Endothelial cell of umbilical vein (primary cell): ENCODE measurements at regions not wholly inside any gene's neighbourhood (a gene's known extent, or its start where the extent isn't known, plus 50 kb on each side); places are given as distances from the start of the nearest gene placed in this dataset.

Experiments
- BruUV-seq: library from RNA; stranded (reverse); fragments of 400-500 nt; replicated peaks from 2 replicates; lab custom pipeline; 2021; lab: Mats Ljungman, UMichigan
- CTCF ChIA-PET: fragments of 300-600, 350-600 bp; sonication (Branson Sonifier 250); formaldehyde crosslinking; loops from one replicate; lab custom pipeline; 2021; ENCODE audit warnings: antibody characterized with exemption, inconsistent platforms; lab: Charles Lee
- POLR2A ChIA-PET: fragments of 300-600, 350-600 bp; sonication (Branson Sonifier 250); formaldehyde crosslinking; loops from one replicate; lab custom pipeline; 2021; ENCODE audit warnings: antibody characterized with exemption, inconsistent platforms; lab: Charles Lee
- DNase-seq: peaks from one replicate; pipeline ENCODE4 v3.0.0-alpha.2; 2011; ENCODE audit warnings: low read depth, low spot score
- FAIRE-seq: peaks from 2 replicates; lab custom pipeline; 2011; peaks lifted over from hg19 to GRCh38; lab: Jason Lieb, UNC
- H2AFZ ChIP-seq: 2 replicates; pipeline ENCODE4 v1.6.0; 2012; ENCODE audit warnings: low read depth, low read length, control low read depth, inconsistent platforms
- H3K27ac ChIP-seq: 2 replicates; pipeline ENCODE4 v1.5.1; 2011; ENCODE audit warnings: low read depth, mild to moderate bottlenecking, control low read depth, low read length, moderate library complexity; ENCODE audit not compliant: insufficient read depth
- H3K27me3 ChIP-seq, 2 experiments: 2 replicates each; pipeline versions ENCODE4 v1.6.0 to v1.6.1; 2011; ENCODE audit warnings: low read length in 2 of 2, mixed read lengths in 1 of 2; ENCODE audit not compliant: control insufficient read depth in 2 of 2, insufficient read depth in 2 of 2
- H3K36me3 ChIP-seq, 2 experiments: 2 replicates in 1 of 2; 3 replicates in 1 of 2; pipeline ENCODE4 v1.5.1; 2011; ENCODE audit warnings: low read length in 2 of 2, mild to moderate bottlenecking in 1 of 2, moderate library complexity in 1 of 2; ENCODE audit not compliant: control insufficient read depth in 2 of 2, insufficient read depth in 2 of 2; ENCODE audit errors: extremely low read depth in 1 of 2
- H3K4me1 ChIP-seq: 3 replicates; pipeline ENCODE4 v1.5.1; 2011; ENCODE audit warnings: mild to moderate bottlenecking, low read length; ENCODE audit not compliant: control insufficient read depth, insufficient read depth; ENCODE audit errors: extremely low read depth
- H3K4me2 ChIP-seq: 2 replicates; pipeline ENCODE4 v1.6.1; 2011; ENCODE audit warnings: low read length, control low read depth, mixed read lengths; ENCODE audit not compliant: insufficient read depth
- H3K4me3 ChIP-seq, 3 experiments: fragments of 200-600 bp in 1 of 3; sonication (generic), shearing (Covaris generic) in 1 of 3; replicated peaks in 1 of 3; 2 replicates each; pipeline ENCODE4 v1.5.1; 2011 to 2016; ENCODE audit warnings: control low read depth in 3 of 3, low read length in 3 of 3, mild to moderate bottlenecking in 2 of 3, inconsistent platforms in 1 of 3, low read depth in 1 of 3, moderate library complexity in 1 of 3; ENCODE audit not compliant: insufficient read depth in 1 of 3
- H3K79me2 ChIP-seq: 2 replicates; pipeline ENCODE4 v1.6.0; 2012; ENCODE audit warnings: low read length, inconsistent platforms; ENCODE audit not compliant: control insufficient read depth, insufficient read depth
- H3K9ac ChIP-seq: replicated peaks from 2 replicates; pipeline ENCODE3; 2011; ENCODE audit warnings: low read length, control low read depth; ENCODE audit not compliant: insufficient read depth; ENCODE audit errors: extremely low read depth
- H3K9me1 ChIP-seq: replicated peaks from 3 replicates; pipeline ENCODE4 v1.6.0; 2011; ENCODE audit warnings: mild to moderate bottlenecking, low read length; ENCODE audit not compliant: control insufficient read depth, insufficient read depth; ENCODE audit errors: extremely low read depth
- H3K9me3 ChIP-seq: replicated peaks from 2 replicates; pipeline ENCODE4 v1.5.1; 2012; ENCODE audit warnings: low read length, inconsistent platforms; ENCODE audit not compliant: control insufficient read depth, insufficient read depth
- H4K20me1 ChIP-seq: replicated peaks from 2 replicates; pipeline ENCODE3; 2011; ENCODE audit warnings: mild to moderate bottlenecking, low read length; ENCODE audit not compliant: control insufficient read depth, insufficient read depth; ENCODE audit errors: extremely low read depth
- FOS ChIP-seq: IDR thresholded peaks from 2 replicates; pipeline ENCODE4 v1.6.1; 2011; ENCODE audit warnings: mild to moderate bottlenecking, low read length, moderate library complexity, borderline replicate concordance; ENCODE audit not compliant: insufficient read depth
- GATA2 ChIP-seq: IDR thresholded peaks from 2 replicates; pipeline ENCODE4 v1.7.0; 2011; ENCODE audit warnings: low read depth, mild to moderate bottlenecking, moderate library complexity, mixed read lengths, low read length; ENCODE audit not compliant: insufficient read length, insufficient read depth
- MYC ChIP-seq: IDR thresholded peaks from one replicate; pipeline ENCODE4 v1.6.1; 2011; ENCODE audit warnings: mild to moderate bottlenecking, low read depth, low read length
- POLR2AphosphoS5 ChIP-seq: IDR thresholded peaks from 2 replicates; pipeline ENCODE4 v1.6.1; 2012; ENCODE audit warnings: low read depth, mild to moderate bottlenecking, control low read depth, low read length, moderate library complexity; ENCODE audit not compliant: insufficient read depth
- dilution Hi-C: fragments of 300-500 bp; cut with MboI; formaldehyde crosslinking; loops from one replicate; pipeline ENCODE4 v1.15.0; 2019; ENCODE audit warnings: low sequenced_read_pairs; ENCODE audit not compliant: extremely low pct_ligation_motif_present
- intact Hi-C: fragments of 100-400 bp; cut with micrococcal nuclease; formaldehyde crosslinking; loops from one replicate; pipeline ENCODE4 v1.10.0; 2022
- TF ChIP-seq, protein P1 (sequence below): IDR thresholded peaks from 2 replicates; pipeline ENCODE4 v1.6.1; 2011; ENCODE audit not compliant: insufficient read depth, insufficient read length
- TF ChIP-seq, protein P2 (sequence below), 2 donors: IDR thresholded peaks; 1 replicate in 1 of 2; 2 replicates in 1 of 2; pipeline ENCODE4 v1.5.1; 2011; ENCODE audit warnings: low read length in 2 of 2, mild to moderate bottlenecking in 2 of 2, moderate library complexity in 2 of 2, control low read depth in 1 of 2, inconsistent platforms in 1 of 2, low read depth in 1 of 2; ENCODE audit not compliant: insufficient read depth in 1 of 2; ENCODE audit errors: extremely low read depth in 1 of 2

DNA sequence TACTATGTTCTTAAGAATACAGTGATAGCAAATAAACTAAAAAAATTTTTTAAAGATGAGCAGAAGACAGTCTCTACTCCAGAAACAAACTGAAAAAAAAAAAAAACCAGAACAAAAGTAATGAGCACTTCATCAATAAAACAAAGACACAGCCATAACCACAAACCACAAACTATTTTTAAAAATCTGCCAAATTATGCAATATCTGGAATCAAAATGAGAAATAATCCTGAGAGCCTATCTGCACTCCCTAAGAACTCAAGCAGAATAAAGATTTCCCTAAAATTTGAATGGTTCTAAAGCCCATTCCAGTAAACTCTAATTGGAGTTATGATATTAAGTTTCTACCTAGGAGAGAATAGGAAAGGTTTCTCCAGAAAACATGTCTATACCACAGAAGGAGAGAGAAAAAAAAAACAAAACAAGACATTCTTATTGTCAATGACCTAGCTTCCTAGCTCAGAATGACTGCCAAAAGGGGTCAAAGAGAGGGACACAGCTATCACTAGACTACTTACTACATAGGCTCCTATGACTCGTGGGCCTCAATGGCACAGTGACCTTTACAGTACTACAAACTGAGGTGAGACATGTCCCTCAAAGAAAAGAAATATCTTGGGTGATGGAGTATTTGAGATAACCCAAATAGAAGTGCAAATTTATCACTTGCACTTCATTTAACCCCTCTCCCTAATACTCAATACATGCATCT lies 262.8 kb downstream of the ZEB2 start:
- no TSS peak for BruUV-seq
- Histone ChIP-seq H3K4me2 (no peak overlapping the region), H3K79me2 (no peaks in the 10 kb centered on the region), H3K9me3 (no peaks in the 10 kb centered on the region), H4K20me1 (no peaks in the 10 kb centered on the region), H3K4me1 (no peaks in the 10 kb centered on the region), H3K27me3 (no peaks in the 10 kb centered on the region), H2AFZ (no peak overlapping the region), H3K4me3 (no peak overlapping the region), H3K36me3 (no peaks in the 10 kb centered on the region), H3K9me1 (no peaks in the 10 kb centered on the region), H3K9ac (no peak overlapping the region), H3K27ac (no peak overlapping the region)
- ChIA-PET CTCF (no interaction called here), POLR2A (no interaction called here)
- no peak for DNase-seq
- no peak for TF ChIP-seq MYC
- TF ChIP-seq GATA2, result no peak
- TF ChIP-seq POLR2AphosphoS5, result no peak
- TF ChIP-seq, protein P1, sequence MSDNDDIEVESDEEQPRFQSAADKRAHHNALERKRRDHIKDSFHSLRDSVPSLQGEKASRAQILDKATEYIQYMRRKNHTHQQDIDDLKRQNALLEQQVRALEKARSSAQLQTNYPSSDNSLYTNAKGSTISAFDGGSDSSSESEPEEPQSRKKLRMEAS, result no peak
- TF ChIP-seq, protein P2, sequence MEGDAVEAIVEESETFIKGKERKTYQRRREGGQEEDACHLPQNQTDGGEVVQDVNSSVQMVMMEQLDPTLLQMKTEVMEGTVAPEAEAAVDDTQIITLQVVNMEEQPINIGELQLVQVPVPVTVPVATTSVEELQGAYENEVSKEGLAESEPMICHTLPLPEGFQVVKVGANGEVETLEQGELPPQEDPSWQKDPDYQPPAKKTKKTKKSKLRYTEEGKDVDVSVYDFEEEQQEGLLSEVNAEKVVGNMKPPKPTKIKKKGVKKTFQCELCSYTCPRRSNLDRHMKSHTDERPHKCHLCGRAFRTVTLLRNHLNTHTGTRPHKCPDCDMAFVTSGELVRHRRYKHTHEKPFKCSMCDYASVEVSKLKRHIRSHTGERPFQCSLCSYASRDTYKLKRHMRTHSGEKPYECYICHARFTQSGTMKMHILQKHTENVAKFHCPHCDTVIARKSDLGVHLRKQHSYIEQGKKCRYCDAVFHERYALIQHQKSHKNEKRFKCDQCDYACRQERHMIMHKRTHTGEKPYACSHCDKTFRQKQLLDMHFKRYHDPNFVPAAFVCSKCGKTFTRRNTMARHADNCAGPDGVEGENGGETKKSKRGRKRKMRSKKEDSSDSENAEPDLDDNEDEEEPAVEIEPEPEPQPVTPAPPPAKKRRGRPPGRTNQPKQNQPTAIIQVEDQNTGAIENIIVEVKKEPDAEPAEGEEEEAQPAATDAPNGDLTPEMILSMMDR (IDR thresholded peaks at IDR 0.05; ENCODE audit: extremely low read depth in 1 of 2, insufficient read depth in 1 of 2, low read depth in 1 of 2, low read length in 2 of 2), result no peak
- no peak for TF ChIP-seq FOS
- dilution Hi-C loops, result no loop called here
- intact Hi-C loops, result no loop called here
- FAIRE-seq, result no peak
